Hepatocyte (in vitro differentiated cells): ENCODE measurements at regions not wholly inside any gene's neighbourhood (a gene's known extent, or its start where the extent isn't known, plus 50 kb on each side); places are given as distances from the start of the nearest gene placed in this dataset.

Experiments used
- CTCF ChIP-seq: fragments of 200-600 bp; sonication (generic); IDR thresholded peaks from 2 replicates; pipeline ENCODE4 v1.5.1; 2016; ENCODE audit warnings: antibody characterized with exemption, mild to moderate bottlenecking; ENCODE audit not compliant: poor library complexity
- EZH2 ChIP-seq: fragments of 200-600 bp; sonication (generic); IDR thresholded peaks from 2 replicates; pipeline ENCODE4 v1.6.1; 2016; ENCODE audit warnings: antibody characterized with exemption, mild to moderate bottlenecking, borderline replicate concordance
- EZH2phosphoT487 ChIP-seq: fragments of 200-600 bp; sonication (generic); IDR thresholded peaks from one replicate; pipeline ENCODE4 v1.6.1; 2018; ENCODE audit warnings: antibody characterized with exemption, mild to moderate bottlenecking, low read depth, moderate library complexity; ENCODE audit not compliant: unreplicated experiment, severe bottlenecking

DNA sequence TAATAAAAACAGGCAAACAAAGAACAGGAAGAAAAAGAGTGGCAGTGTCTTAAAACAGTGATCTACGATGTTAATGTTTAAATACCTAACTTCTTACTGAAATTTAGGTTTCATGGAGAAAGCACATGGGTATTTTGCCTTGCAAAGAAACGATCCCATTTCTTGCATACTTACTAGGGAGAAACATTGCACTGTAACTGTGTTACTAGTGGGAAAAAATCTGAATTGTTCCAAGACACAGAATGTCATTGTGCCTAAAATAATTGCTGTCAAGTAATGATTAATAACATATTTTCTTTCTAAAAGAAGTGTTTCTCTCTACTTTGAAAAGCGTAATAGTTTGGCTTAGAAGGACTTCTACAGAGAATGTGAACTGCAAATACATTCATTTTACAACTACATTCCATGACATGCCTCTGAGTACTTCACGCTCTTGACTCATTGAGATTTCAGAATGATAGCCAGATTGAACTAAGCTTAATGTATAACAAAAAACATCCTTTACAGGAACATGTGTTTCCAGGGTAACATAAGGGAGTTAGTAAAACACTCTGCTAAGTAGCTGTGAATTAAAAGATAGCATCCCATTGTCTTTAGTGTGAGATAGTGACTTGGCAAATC, 256.2 kb upstream of the CPNE8 start:
- no peak for TF ChIP-seq CTCF
- TF ChIP-seq EZH2phosphoT487 = no peak
- TF ChIP-seq EZH2 = no peak
